Caco-2 (cell line): ENCODE measurements at regions not wholly inside any gene's neighbourhood (a gene's known extent, or its start where the extent isn't known, plus 50 kb on each side); places are given as distances from the start of the nearest gene placed in this dataset.

ENCODE experiments used
- BruUV-seq: library from RNA; stranded (reverse); fragments of 400-500 nt; replicated peaks from 2 replicates; lab custom pipeline; 2021; lab: Mats Ljungman, UMichigan
- CTCF ChIA-PET: fragments of 300-600 bp; sonication (Branson Sonifier 250); formaldehyde crosslinking; loops from one replicate; lab custom pipeline; 2022; ENCODE audit warnings: antibody characterized with exemption; lab: Charles Lee
- POLR2A ChIA-PET: fragments of 300-600 bp; sonication (Branson Sonifier 250); formaldehyde crosslinking; loops from one replicate; lab custom pipeline; 2022; ENCODE audit warnings: antibody characterized with exemption; lab: Charles Lee
- DNase-seq, 2 experiments: peaks; one replicate each; pipeline versions ENCODE4 v3.0.0 to v3.0.0-alpha.2; 2020 to 2022
- H3K27me3 ChIP-seq: replicated peaks from 2 replicates; pipeline ENCODE4 v1.6.0; 2011; ENCODE audit warnings: low read length; ENCODE audit not compliant: control insufficient read depth, insufficient read depth
- H3K36me3 ChIP-seq: 2 replicates; pipeline ENCODE4 v1.5.1; 2011; ENCODE audit warnings: low read length; ENCODE audit not compliant: control insufficient read depth, insufficient read depth
- H3K4me1 ChIP-seq: fragments of 250-450 bp; sonication (Bioruptor Pico); 2 replicates; pipeline ENCODE4 v1.5.1; 2020; ENCODE audit warnings: mild to moderate bottlenecking
- H3K4me3 ChIP-seq: 2 replicates; pipeline ENCODE4 v1.5.1; 2011; ENCODE audit warnings: low read depth, mild to moderate bottlenecking, control low read depth, low read length
- H3K9me3 ChIP-seq: fragments of 250-450 bp; sonication (Bioruptor Pico); 2 replicates; pipeline ENCODE4 v1.5.1; 2020; ENCODE audit warnings: mild to moderate bottlenecking, moderate library complexity
- H3K27ac Mint-ChIP-seq: one replicate; pipeline ENCODE4 v1.8.0; 2022; ENCODE audit warnings: mixed read lengths; ENCODE audit not compliant: unreplicated experiment
- H3K27me3 Mint-ChIP-seq: one replicate; pipeline ENCODE4 v1.8.0; 2022; ENCODE audit warnings: mixed read lengths; ENCODE audit not compliant: insufficient read depth, unreplicated experiment
- H3K36me3 Mint-ChIP-seq: one replicate; pipeline ENCODE4 v1.8.0; 2022; ENCODE audit warnings: mild to moderate bottlenecking, mixed read lengths; ENCODE audit not compliant: insufficient read depth, unreplicated experiment
- H3K4me1 Mint-ChIP-seq: one replicate; pipeline ENCODE4 v1.8.0; 2022; ENCODE audit warnings: low read depth, mixed read lengths; ENCODE audit not compliant: unreplicated experiment
- H3K4me3 Mint-ChIP-seq: one replicate; pipeline ENCODE4 v1.8.0; 2022; ENCODE audit warnings: mild to moderate bottlenecking, moderate library complexity, mixed read lengths; ENCODE audit not compliant: unreplicated experiment
- H3K9me3 Mint-ChIP-seq: one replicate; pipeline ENCODE4 v1.8.0; 2022; ENCODE audit warnings: mixed read lengths; ENCODE audit not compliant: unreplicated experiment
- CTCF ChIP-seq, 2 experiments: fragments of 200-600 bp in 1 of 2; IDR thresholded peaks; 1 replicate in 1 of 2; 2 replicates in 1 of 2; pipeline versions ENCODE4 v1.5.1 to v1.8.0; 2011 to 2022; ENCODE audit warnings: antibody characterized with exemption in 1 of 2, control low read depth in 1 of 2, inconsistent platforms in 1 of 2, low read depth in 1 of 2, low read length in 1 of 2, mild to moderate bottlenecking in 1 of 2, moderate library complexity in 1 of 2; ENCODE audit not compliant: insufficient read depth in 1 of 2, severe bottlenecking in 1 of 2, unreplicated experiment in 1 of 2
- intact Hi-C: fragments of 100-400 bp; cut with micrococcal nuclease; formaldehyde crosslinking; loops from one replicate; pipeline ENCODE4 v1.10.0; 2022; ENCODE audit not compliant: unreplicated experiment

DNA sequence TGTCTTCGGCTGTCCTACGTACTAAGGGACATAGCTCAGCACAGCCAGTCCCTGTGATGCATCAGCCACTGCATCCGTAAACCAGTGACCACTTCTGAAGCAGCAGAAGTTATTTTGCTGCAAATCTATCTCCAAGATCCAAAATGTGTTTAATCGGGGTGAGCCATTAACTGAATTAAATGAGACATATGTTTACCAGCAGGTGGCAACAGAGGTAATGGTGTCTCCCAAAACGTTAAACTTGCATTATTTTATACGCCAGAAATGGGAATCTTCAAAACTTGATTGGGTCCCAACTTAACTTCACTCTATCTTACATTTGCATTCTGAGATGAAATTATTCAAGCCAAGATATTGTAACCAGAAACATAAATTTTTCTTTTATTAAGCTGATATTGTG, 75.3 kb upstream of the BOC start:
- Mint-ChIP-seq H3K4me1 (no peaks in the 10 kb centered on the region), H3K27me3 (peaks cover 4% of the 10 kb centered on the region), H3K4me3 (no peak overlapping the region), H3K36me3 (no peaks in the 10 kb centered on the region), H3K9me3 (no peaks in the 10 kb centered on the region), H3K27ac (no peak overlapping the region)
- POLR2A ChIA-PET: no interaction called here
- intact Hi-C loops: loop anchor here (1.0 to 10.0 kb wide), 2 partner anchors 152 to 489 kb away; no protein-coding TSS in a partner anchor
- CTCF ChIA-PET: interaction anchor here (1.4 to 2.7 kb wide), 2 partner anchors 152 kb away, joined by 8 to 9 read pairs; no protein-coding TSS in a partner anchor
- no peak for DNase-seq
- BruUV-seq: no TSS peak
- H3K4me3 ChIP-seq: no peak overlapping the region
- no peaks in the 10 kb centered on the region for H3K9me3 ChIP-seq
- peak; percentile 32 to 45 for TF ChIP-seq CTCF (IDR thresholded peaks at IDR 0.05; ENCODE audit: insufficient read depth in 1 of 2, low read depth in 1 of 2, low read length in 1 of 2, severe bottlenecking in 1 of 2, unreplicated experiment in 1 of 2)
- no peaks in the 10 kb centered on the region for H3K36me3 ChIP-seq
- no peaks in the 10 kb centered on the region for H3K4me1 ChIP-seq
- H3K27me3 ChIP-seq: no peaks in the 10 kb centered on the region

DNA sequence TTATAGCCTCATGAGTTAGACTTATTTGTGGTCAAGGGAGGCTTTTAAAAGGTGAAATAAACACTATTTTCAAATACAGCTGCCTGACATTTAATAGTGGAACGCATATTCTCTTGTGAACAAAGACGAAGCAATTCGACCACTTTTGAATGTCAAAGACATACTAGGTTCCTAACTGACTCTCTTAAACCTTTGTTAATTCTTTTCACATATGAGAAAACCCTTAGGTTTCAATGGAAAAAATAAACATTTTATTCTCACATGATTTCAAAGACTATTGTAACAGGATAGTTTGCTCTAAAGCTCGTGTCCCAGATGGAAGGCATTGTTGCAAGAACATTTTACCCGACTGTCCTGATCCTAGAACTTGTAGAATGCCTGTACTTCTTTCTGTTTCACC, 74.8 kb upstream of the BOC start:
- Mint-ChIP-seq H3K27ac (no peak overlapping the region), H3K27me3 (peaks cover 6% of the 10 kb centered on the region), H3K9me3 (no peaks in the 10 kb centered on the region), H3K4me3 (no peak overlapping the region), H3K36me3 (no peaks in the 10 kb centered on the region), H3K4me1 (no peaks in the 10 kb centered on the region)
- H3K9me3 ChIP-seq: no peaks in the 10 kb centered on the region
- CTCF ChIA-PET: interaction anchor here (1.4 kb wide), 1 partner anchor 151 kb away, joined by 8 read pairs; no protein-coding TSS in a partner anchor
- POLR2A ChIA-PET: no interaction called here
- no peak for TF ChIP-seq CTCF (IDR thresholded peaks at IDR 0.05; ENCODE audit: insufficient read depth in 1 of 2, low read depth in 1 of 2, low read length in 1 of 2, severe bottlenecking in 1 of 2, unreplicated experiment in 1 of 2)
- BruUV-seq: no TSS peak
- H3K4me3 ChIP-seq: no peak overlapping the region
- no peaks in the 10 kb centered on the region for H3K36me3 ChIP-seq
- no peaks in the 10 kb centered on the region for H3K27me3 ChIP-seq
- intact Hi-C loops: loop anchor here (1.0 to 10.0 kb wide), 2 partner anchors 152 to 488 kb away; no protein-coding TSS in a partner anchor
- no peak for DNase-seq
- H3K4me1 ChIP-seq: no peaks in the 10 kb centered on the region

DNA sequence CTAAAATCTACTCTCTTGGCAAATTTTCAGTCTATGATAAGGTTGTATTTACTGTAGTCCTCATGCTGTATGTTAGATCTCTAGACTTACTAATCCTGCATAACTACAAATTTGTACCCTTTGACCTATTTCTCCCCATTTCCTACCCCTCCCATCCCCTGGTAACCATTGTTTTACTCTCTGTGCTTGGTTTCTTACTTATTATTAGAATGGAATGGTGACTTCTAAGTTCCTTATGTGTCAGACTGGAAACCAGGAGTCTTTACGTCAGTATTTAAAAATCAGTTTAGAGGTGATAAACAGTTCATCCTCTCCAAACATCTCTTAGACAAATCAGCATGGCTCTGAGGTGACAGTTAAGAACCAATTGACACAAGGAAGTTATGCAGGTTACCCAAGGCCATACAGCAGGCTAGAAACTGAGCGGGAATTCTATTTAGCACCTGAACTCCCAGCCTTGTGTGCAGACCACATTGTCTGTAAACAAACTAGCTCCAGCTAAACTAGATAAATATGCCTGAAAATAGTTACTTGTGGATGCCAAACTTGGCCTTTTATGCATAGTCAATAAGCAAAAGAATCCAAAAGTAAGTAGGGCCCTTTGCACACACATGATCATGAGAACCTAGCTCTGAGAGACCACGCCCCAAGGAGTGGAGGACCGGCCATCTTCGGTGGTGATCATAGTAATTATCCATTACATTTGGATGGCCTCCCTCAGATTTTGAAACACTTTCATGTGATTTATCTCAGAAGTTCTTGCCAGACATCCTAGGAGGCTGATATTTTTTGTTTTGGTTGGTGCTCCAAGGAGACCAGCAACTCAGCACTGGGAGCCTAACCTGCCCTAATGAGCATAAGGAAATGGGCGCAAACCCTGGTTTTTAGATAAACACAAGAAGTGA, 72.3 kb upstream of the BOC start:
- no peak overlapping the region for H3K27ac Mint-ChIP-seq
- Histone ChIP-seq H3K27me3 (no peaks in the 10 kb centered on the region; the same call in 1 of the 2 replicates), H3K36me3 (no peaks in the 10 kb centered on the region), H3K4me3 (no peak overlapping the region), H3K4me1 (no peaks in the 10 kb centered on the region), H3K9me3 (no peaks in the 10 kb centered on the region)
- POLR2A ChIA-PET: no interaction called here
- BruUV-seq: no TSS peak
- no peaks in the 10 kb centered on the region for H3K9me3 Mint-ChIP-seq
- no peaks in the 10 kb centered on the region for H3K36me3 Mint-ChIP-seq
- H3K4me3 Mint-ChIP-seq: no peak overlapping the region
- H3K27me3 Mint-ChIP-seq: peaks cover 11% of the 10 kb centered on the region
- intact Hi-C loops: loop anchor here (10.0 kb wide), 1 partner anchor 486 kb away; no protein-coding TSS in a partner anchor
- H3K4me1 Mint-ChIP-seq: no peaks in the 10 kb centered on the region
- CTCF ChIA-PET: no interaction called here
- TF ChIP-seq CTCF (IDR thresholded peaks at IDR 0.05; ENCODE audit: insufficient read depth in 1 of 2, low read depth in 1 of 2, low read length in 1 of 2, severe bottlenecking in 1 of 2, unreplicated experiment in 1 of 2): no peak
- no peak for DNase-seq
